HG02970 (cell line): ENCODE measurements at regions not wholly inside any gene's neighbourhood (a gene's known extent, or its start where the extent isn't known, plus 50 kb on each side); places are given as distances from the start of the nearest gene placed in this dataset.

Experiments
- ATAC-seq: cut with Tn5 transposase; IDR thresholded peaks from one replicate; pipeline ENCODE4 v1.9.1; 2021; ENCODE audit warnings: mild to moderate bottlenecking, moderate library complexity, moderate number of reproducible peaks; ENCODE audit not compliant: unreplicated experiment, low FRiP score

- ATAC-seq, result no peak
Measured at GRCh38 chr2:139367416-139367815, 587.2 kb upstream of the NXPH2 start.

- ATAC-seq, result no peak
Measured at GRCh38 chr2:139366681-139367080, 586.5 kb upstream of the NXPH2 start.

- no peak for ATAC-seq
Measured at GRCh38 chr2:139365189-139365588, 585.0 kb upstream of the NXPH2 start.

- ATAC-seq, result no peak
Measured at GRCh38 chr2:139360654-139361053, 580.5 kb upstream of the NXPH2 start.

GRCh38 chr2:139359818-139360217 lies 579.6 kb upstream of the NXPH2 start:
- ATAC-seq, result no peak

- ATAC-seq, result no peak
Measured at GRCh38 chr2:139357972-139358371, 577.8 kb upstream of the NXPH2 start.

GRCh38 chr2:139354518-139354917 lies 574.3 kb upstream of the NXPH2 start:
- ATAC-seq, result no peak

GRCh38 chr2:139353874-139354273 lies 573.7 kb upstream of the NXPH2 start:
- no peak for ATAC-seq

- ATAC-seq, result no peak
Measured at GRCh38 chr2:139317259-139317658, 537.1 kb upstream of the NXPH2 start.

GRCh38 chr2:139314059-139314458 lies 533.9 kb upstream of the NXPH2 start:
- no peak for ATAC-seq

GRCh38 chr2:139296672-139297209 lies 516.6 kb upstream of the NXPH2 start:
- no peak for ATAC-seq

GRCh38 chr2:139293992-139294548 lies 513.9 kb upstream of the NXPH2 start:
- no peak for ATAC-seq

GRCh38 chr2:139281124-139281523 lies 500.9 kb upstream of the NXPH2 start:
- ATAC-seq, result no peak

GRCh38 chr2:139271879-139272278 lies 491.7 kb upstream of the NXPH2 start:
- no peak for ATAC-seq

GRCh38 chr2:139271149-139271548 lies 491.0 kb upstream of the NXPH2 start:
- ATAC-seq, result no peak

GRCh38 chr2:139260052-139260430 lies 479.9 kb upstream of the NXPH2 start:
- no peak for ATAC-seq

GRCh38 chr2:139259422-139260051 lies 479.3 kb upstream of the NXPH2 start:
- ATAC-seq, result no peak

- ATAC-seq, result no peak
Measured at GRCh38 chr2:139241286-139241685, 461.1 kb upstream of the NXPH2 start.

GRCh38 chr2:139237023-139237422 lies 456.8 kb upstream of the NXPH2 start:
- ATAC-seq, result no peak

GRCh38 chr2:139230881-139231280 lies 450.7 kb upstream of the NXPH2 start:
- no peak for ATAC-seq

GRCh38 chr2:139228276-139228675 lies 448.1 kb upstream of the NXPH2 start:
- no peak for ATAC-seq

- ATAC-seq, result no peak
Measured at GRCh38 chr2:139225961-139226360, 445.8 kb upstream of the NXPH2 start.
